GM18858 (cell line): ENCODE measurements at regions not wholly inside any gene's neighbourhood (a gene's known extent, or its start where the extent isn't known, plus 50 kb on each side); places are given as distances from the start of the nearest gene placed in this dataset.

ENCODE experiments used
- ATAC-seq: cut with Tn5 transposase; IDR thresholded peaks from one replicate; pipeline ENCODE4 v1.9.1; 2021; ENCODE audit not compliant: unreplicated experiment

GRCh38 chr21:29228306-29228705 lies 70.4 kb upstream of the BACH1 start:
- ATAC-seq = no peak

DNA sequence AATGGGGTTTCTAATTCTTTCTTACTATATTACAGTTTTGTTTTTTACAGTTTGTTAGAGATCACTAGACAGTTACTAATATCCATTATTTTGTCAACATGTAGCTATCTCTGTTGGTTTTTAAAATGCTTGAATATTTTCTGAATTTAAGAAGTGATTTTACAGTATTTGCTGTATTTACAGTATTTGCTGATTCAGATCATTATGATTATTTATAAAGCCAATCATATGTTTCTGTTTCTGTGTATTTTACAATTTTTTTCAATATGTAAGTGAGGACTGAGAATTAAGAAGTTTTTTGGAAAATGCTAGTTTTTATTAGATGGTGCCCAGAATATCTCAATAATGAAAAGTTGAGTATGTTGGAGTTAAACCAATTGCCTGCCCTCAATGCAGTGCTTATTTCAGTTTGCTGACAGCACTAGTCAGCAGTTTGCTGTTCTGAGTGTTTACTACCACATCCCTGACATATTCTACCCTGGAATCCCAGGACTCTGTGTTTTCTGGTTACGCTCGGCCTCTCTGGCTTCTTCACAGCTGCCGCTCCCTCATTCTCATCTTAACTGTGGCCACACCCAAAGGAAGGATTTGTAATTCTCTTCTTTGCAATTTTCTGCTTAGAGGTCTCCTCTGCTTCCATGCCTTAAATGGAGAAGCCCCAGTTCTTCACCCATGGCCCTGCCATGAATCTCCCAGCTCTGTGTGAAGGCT lies 68.0 kb upstream of the BACH1 start:
- no peak for ATAC-seq

GRCh38 chr21:29231756-29232529 lies 66.8 kb upstream of the BACH1 start:
- no peak for ATAC-seq

GRCh38 chr21:29232530-29233255 lies 66.0 kb upstream of the BACH1 start:
- no peak for ATAC-seq

- ATAC-seq = peak; percentile 10
Observed at GRCh38 chr21:29233256-29233546, 65.5 kb upstream of the BACH1 start.

DNA sequence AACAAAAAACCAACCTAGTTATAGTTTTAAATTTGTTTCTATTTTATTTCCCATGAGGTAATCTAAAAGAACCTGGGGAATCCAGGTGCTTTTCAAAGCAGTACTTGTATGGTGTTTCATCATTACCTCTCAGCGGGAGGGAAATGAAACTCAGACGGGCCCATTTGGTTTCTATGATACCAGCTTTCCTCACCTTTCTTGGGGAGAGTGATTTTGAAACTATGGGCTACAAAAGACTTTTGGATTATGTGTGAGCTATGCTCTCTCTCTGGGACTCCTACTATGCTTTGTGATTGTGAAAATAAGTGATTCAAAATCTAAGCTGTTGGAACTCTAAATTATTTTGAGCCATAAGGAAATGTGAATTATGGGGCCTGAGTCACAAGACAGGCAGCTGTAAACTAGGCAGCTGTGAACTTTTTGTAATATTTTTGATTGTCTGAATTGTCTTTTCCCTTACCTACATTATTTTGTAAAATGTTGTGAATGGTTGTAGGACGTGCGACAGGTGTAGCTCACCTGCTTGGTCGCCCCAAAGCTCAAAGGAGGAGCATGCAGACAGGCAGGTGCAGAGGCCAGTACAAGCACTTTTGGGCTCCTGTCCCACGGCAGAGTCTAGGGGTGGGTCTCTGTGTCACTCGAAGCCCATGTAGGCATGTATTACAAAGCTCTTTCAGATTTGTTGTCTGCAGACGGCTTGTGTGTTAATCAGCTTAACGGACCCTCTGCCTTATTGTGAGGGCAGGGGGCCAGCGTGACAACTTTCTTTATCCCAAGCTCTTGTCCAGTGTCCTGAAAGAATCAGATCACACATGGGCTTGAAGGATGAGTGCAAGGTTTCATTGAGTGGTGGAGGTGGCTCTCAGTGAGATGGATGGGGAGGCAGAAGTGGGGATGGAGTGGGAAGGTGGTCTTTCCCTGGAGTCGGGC lies 64.8 kb upstream of the BACH1 start:
- peak; percentile 55 for ATAC-seq

DNA sequence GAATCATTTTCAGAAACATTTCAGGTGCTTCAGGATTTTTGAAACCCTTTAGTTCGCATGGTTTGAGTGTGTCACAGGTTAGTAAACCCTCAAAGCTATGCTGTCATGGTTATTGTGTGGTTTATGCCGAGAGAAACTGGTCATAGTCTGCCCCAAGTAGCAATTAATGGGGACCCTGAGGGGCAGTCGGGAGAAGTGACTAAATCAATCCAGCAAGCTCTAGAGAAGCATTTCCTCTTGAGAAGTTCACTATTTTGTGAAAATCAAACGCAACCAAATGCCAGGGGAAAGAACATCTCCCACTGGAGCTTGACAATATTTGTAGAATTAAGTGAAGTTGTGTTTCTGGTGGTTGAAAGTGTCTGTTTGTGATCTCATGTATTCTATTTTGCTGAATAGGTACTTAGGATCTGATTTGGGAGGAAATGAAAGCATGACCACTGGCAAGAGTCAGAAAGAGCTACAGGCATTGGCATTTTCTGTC lies 63.0 kb upstream of the BACH1 start:
- peak; percentile 52 for ATAC-seq

- ATAC-seq = no peak
Observed at GRCh38 chr21:29236201-29236600, 62.5 kb upstream of the BACH1 start.

DNA sequence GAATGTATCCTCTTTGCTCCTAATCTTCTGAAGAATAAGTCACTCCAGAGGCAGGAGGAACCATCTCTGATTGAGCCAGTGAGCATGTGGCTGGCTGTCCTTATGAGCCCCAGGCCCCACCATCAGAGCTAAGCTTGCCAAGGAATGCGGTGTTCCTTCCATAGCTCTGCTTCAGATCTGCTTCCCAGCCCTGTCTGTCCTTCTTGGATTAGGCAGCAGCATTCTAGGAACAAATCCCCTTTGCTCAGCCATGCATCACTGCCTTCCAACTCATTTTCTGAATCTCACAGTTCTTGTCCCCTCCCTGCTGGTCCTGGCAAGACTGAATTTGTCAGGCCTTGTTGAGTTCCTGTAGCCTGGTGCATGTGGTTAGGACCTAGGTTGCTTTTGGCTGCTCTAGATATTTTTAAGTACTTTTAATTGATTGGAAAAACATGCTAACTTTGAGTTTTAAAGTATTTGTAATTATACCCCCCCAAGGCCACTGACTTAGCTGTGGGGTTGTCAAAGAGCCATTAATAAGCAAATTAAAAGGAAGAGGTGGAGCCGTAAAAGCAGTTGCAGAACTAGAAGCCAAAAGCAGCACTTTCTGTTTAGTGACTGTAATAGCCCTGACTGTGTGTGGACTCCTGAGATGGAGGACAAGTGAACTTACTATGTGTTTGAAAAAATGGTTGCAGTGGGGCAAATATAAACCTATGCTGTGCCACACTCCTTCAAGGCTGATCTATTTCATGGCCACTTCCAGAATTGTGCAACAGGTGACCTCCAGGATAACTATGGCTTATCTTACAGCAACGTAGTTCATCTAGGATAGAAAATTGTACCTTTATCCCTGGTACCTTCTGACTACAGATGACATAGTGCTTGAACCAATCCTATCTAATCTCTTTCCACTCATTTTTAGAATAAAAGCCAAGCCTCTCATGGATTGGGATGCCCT lies 61.3 kb upstream of the BACH1 start:
- ATAC-seq = no peak

DNA sequence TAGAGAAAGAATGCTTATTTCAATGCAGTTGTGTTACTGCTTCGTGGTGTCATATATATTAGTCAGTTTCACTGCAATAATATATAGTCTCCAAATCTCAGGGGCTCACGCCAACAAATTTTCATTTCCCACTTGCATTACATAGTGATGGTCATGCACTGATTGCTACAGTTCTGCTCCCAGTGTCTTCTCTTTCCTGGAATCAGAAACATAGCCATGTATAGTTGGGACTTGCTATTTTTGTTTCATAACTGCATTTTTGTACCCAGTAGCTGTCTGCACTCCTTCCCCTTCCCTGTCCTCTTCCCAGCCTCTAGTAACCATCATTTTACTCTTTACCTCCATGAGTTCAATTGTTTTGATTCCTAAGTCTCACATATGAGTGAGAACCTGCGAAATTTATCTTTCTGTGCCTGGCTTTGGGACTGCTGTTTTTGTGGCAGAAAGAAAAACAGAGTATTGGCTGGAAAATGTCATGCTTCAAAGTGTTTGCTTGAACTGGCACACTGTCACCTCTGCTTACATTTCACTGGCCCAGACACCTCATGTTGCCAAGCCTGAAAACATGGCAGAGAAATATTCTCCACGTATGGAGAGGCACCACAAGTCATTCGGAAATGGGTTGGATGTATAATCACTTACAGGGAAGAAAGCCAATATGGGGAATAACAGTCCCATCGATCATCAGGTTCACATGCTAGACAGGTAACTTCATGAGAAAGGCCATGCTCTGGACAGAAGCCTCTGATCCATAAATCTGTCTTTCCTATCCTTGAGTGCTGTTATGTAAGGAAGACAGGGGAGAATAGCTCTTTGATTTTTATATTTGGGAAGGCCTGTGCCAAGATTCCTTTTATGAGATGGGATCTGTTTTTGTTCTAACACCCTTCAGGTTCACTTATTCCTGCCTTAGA lies 60.4 kb upstream of the BACH1 start:
- no peak for ATAC-seq

- ATAC-seq = no peak
Observed at GRCh38 chr21:29238967-29239290, 59.8 kb upstream of the BACH1 start.

- no peak for ATAC-seq
Observed at GRCh38 chr21:29240136-29240535, 58.6 kb upstream of the BACH1 start.

- ATAC-seq = no peak
Observed at GRCh38 chr21:29242201-29242600, 56.5 kb upstream of the BACH1 start.

DNA sequence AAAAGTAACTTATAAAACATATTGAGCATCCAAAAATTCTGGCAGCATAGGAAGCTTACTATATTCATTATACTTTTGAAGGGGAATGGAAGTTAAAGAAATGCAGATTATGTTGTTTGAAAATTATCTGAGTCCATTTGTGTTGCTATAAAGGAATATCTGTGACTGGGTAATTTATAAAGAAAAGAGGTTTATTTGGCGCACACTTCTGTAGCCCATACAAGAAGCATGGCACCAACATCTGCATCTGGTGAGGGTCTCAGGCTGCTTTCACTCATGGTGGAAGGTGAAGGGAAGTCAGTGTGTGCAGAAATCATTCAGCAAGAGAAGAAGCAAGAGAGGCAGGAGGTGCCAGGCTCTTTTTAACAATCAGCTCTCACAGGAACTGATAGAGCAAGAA lies 55.5 kb upstream of the BACH1 start:
- ATAC-seq = no peak

DNA sequence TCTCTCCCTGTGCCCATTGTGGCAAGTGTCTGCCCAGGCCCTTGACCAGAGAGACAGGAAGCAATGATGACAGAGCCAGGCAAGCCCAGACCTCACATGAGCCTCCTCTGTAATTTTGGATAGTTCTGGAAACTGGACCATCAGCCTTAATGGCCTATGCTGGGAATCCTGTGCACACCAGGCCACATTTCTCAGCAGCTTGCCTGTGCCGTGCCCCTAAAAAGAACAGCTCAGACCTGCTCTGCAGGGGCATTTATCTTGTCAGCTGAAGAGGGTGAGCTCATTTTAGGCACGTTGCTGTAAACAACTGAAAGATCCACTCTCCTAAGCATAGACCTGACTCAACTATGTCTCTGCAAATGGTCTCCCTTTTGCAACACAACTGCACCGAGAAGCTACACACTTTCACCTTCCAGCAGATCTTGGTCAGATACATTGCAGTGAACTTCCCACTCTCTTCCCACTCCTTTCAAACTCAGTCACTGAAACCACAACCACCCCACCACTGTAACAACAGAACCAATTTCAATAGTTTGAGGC lies 53.5 kb upstream of the BACH1 start:
- peak; percentile 77 for ATAC-seq

GRCh38 chr21:29245863-29246262 lies 52.9 kb upstream of the BACH1 start:
- ATAC-seq = no peak

- ATAC-seq = no peak
Observed at GRCh38 chr21:29246614-29247013, 52.1 kb upstream of the BACH1 start.

GRCh38 chr21:29248124-29248523 lies 50.6 kb upstream of the BACH1 start:
- no peak for ATAC-seq
